HEK293 (cell line): ENCODE measurements at regions not wholly inside any gene's neighbourhood (a gene's known extent, or its start where the extent isn't known, plus 50 kb on each side); places are given as distances from the start of the nearest gene placed in this dataset.

Source experiments
- CTCF ChIA-PET: fragments of 350-600 bp; formaldehyde crosslinking; extraction: SDS; loops from one replicate; lab custom pipeline; 2021; ENCODE audit warnings: antibody characterized with exemption; lab: Yijun Ruan, JAX
- POLR2A ChIA-PET: fragments of 300-600 bp; formaldehyde crosslinking; extraction: SDS; loops from one replicate; lab custom pipeline; 2020; ENCODE audit warnings: antibody characterized with exemption, inconsistent platforms; lab: Yijun Ruan, JAX
- H3K27ac ChIP-seq: fragments of 200-500 bp; sonication (Bioruptor generic); 2 replicates; pipeline ENCODE4 v1.5.1; 2014; ENCODE audit warnings: low read depth, low read length, control low read depth, inconsistent platforms; ENCODE audit errors: extremely low read depth
- H3K36me3 ChIP-seq, 2 experiments: fragments of 200-500 bp in 1 of 2; sonication (Bioruptor generic) in 1 of 2; 1 replicate in 1 of 2; 2 replicates in 1 of 2; pipeline ENCODE4 v1.5.1; 2014 to 2017; ENCODE audit warnings: inconsistent platforms in 2 of 2, low read length in 2 of 2; ENCODE audit not compliant: control insufficient read depth in 2 of 2, insufficient read depth in 1 of 2
- H3K4me1 ChIP-seq: fragments of 200-500 bp; sonication (Bioruptor generic); 2 replicates; pipeline ENCODE4 v1.5.1; 2014; ENCODE audit warnings: mild to moderate bottlenecking, low read length, inconsistent platforms; ENCODE audit not compliant: control insufficient read depth, insufficient read depth
- H3K4me3 ChIP-seq: 2 replicates; pipeline ENCODE4 v1.5.1; 2011; ENCODE audit warnings: low read depth, mild to moderate bottlenecking, control low read depth, low read length, moderate library complexity
- H3K9me3 ChIP-seq: fragments of 200-500 bp; sonication (Bioruptor generic); 2 replicates; pipeline ENCODE4 v1.5.1; 2014; ENCODE audit warnings: low read depth, low read length, inconsistent platforms; ENCODE audit not compliant: control insufficient read depth, insufficient read depth
- ELK4 ChIP-seq: IDR thresholded peaks from 2 replicates; pipeline ENCODE4 v1.6.1; 2011; ENCODE audit warnings: mild to moderate bottlenecking, low read depth, low read length, borderline replicate concordance
- GLI4 ChIP-seq: fragments of 450-650 bp; formaldehyde crosslinking; IDR thresholded peaks from 2 replicates; pipeline ENCODE4 v1.5.1; 2016; ENCODE audit warnings: missing biosample characterization, missing genetic modification characterization
- GLIS1 ChIP-seq: fragments of 450-650 bp; formaldehyde crosslinking; IDR thresholded peaks from 2 replicates; pipeline ENCODE4 v1.5.1; 2016; ENCODE audit warnings: missing biosample characterization, missing genetic modification characterization
- KLF10 ChIP-seq: fragments of 450-650 bp; IDR thresholded peaks from 2 replicates; pipeline ENCODE4 v1.5.1; 2018; ENCODE audit warnings: missing biosample characterization, mild to moderate bottlenecking, missing genetic modification characterization
- MZF1 ChIP-seq: fragments of 450-650 bp; formaldehyde crosslinking; IDR thresholded peaks from 2 replicates; pipeline ENCODE4 v1.5.1; 2017; ENCODE audit warnings: missing biosample characterization, missing genetic modification characterization, borderline replicate concordance
- SETDB1 ChIP-seq: IDR thresholded peaks from one replicate; pipeline ENCODE4 v1.6.1; 2017; ENCODE audit warnings: mild to moderate bottlenecking, low read length, moderate library complexity, mixed read lengths; ENCODE audit not compliant: insufficient read length
- WT1 ChIP-seq: fragments of 450-650 bp; formaldehyde crosslinking; IDR thresholded peaks from 2 replicates; pipeline ENCODE4 v1.5.1; 2016; ENCODE audit warnings: missing biosample characterization, missing genetic modification characterization
- ZBTB17 ChIP-seq: fragments of 450-650 bp; formaldehyde crosslinking; IDR thresholded peaks from 2 replicates; pipeline ENCODE4 v1.5.1; 2016; ENCODE audit warnings: missing biosample characterization, missing genetic modification characterization
- ZBTB21 ChIP-seq: fragments of 450-650 bp; formaldehyde crosslinking; IDR thresholded peaks from 2 replicates; pipeline ENCODE4 v1.5.1; 2017; ENCODE audit warnings: missing biosample characterization, missing genetic modification characterization
- ZIC2 ChIP-seq: fragments of 450-650 bp; formaldehyde crosslinking; IDR thresholded peaks from 2 replicates; pipeline ENCODE4 v1.5.1; 2016; ENCODE audit warnings: missing biosample characterization, missing genetic modification characterization
- ZNF114 ChIP-seq: fragments of 450-650 bp; formaldehyde crosslinking; IDR thresholded peaks from 2 replicates; pipeline ENCODE4 v1.5.0; 2017; ENCODE audit warnings: missing biosample characterization, missing genetic modification characterization
- ZNF146 ChIP-seq: fragments of 450-650 bp; formaldehyde crosslinking; IDR thresholded peaks from 2 replicates; pipeline ENCODE4 v1.5.1; 2016; ENCODE audit warnings: missing biosample characterization, missing genetic modification characterization
- ZNF175 ChIP-seq: fragments of 450-650 bp; formaldehyde crosslinking; IDR thresholded peaks from 2 replicates; pipeline ENCODE4 v1.5.1; 2016; ENCODE audit warnings: missing biosample characterization, missing genetic modification characterization
- ZNF202 ChIP-seq: fragments of 450-650 bp; formaldehyde crosslinking; IDR thresholded peaks from 2 replicates; pipeline ENCODE4 v1.5.1; 2016; ENCODE audit warnings: missing biosample characterization, missing genetic modification characterization, borderline replicate concordance
- ZNF24 ChIP-seq: fragments of 450-650 bp; formaldehyde crosslinking; IDR thresholded peaks from 2 replicates; pipeline ENCODE4 v1.5.1; 2016; ENCODE audit warnings: missing biosample characterization, missing genetic modification characterization
- ZNF350 ChIP-seq: fragments of 450-650 bp; formaldehyde crosslinking; IDR thresholded peaks from 2 replicates; pipeline ENCODE4 v1.5.0; 2017; ENCODE audit warnings: missing biosample characterization, mild to moderate bottlenecking, missing genetic modification characterization
- ZNF449 ChIP-seq: fragments of 450-650 bp; formaldehyde crosslinking; IDR thresholded peaks from 2 replicates; pipeline ENCODE4 v1.5.1; 2017; ENCODE audit warnings: missing biosample characterization, mild to moderate bottlenecking, missing genetic modification characterization, moderate library complexity
- ZNF473 ChIP-seq: fragments of 450-650 bp; formaldehyde crosslinking; IDR thresholded peaks from 2 replicates; pipeline ENCODE4 v1.5.1; 2017; ENCODE audit warnings: missing biosample characterization, missing genetic modification characterization
- ZNF544 ChIP-seq: fragments of 450-650 bp; formaldehyde crosslinking; IDR thresholded peaks from 2 replicates; pipeline ENCODE4 v1.5.0; 2017; ENCODE audit warnings: missing biosample characterization, missing genetic modification characterization
- ZNF629 ChIP-seq: fragments of 450-650 bp; formaldehyde crosslinking; IDR thresholded peaks from 2 replicates; pipeline ENCODE4 v1.5.1; 2017; ENCODE audit warnings: missing biosample characterization, missing genetic modification characterization
- ZNF658 ChIP-seq: fragments of 450-650 bp; formaldehyde crosslinking; IDR thresholded peaks from 2 replicates; pipeline ENCODE4; 2016; ENCODE audit warnings: missing biosample characterization, missing genetic modification characterization
- ZNF677 ChIP-seq: fragments of 450-650 bp; IDR thresholded peaks from 2 replicates; pipeline ENCODE4 v1.5.0; 2018; ENCODE audit warnings: missing biosample characterization, mild to moderate bottlenecking, missing genetic modification characterization, moderate library complexity
- ZNF785 ChIP-seq: fragments of 450-650 bp; formaldehyde crosslinking; IDR thresholded peaks from 2 replicates; pipeline ENCODE4 v1.5.1; 2016; ENCODE audit warnings: missing biosample characterization, missing genetic modification characterization
- ZXDB ChIP-seq: fragments of 450-650 bp; formaldehyde crosslinking; IDR thresholded peaks from 2 replicates; pipeline ENCODE4 v1.5.1; 2016; ENCODE audit warnings: missing biosample characterization, missing genetic modification characterization
- TF ChIP-seq, protein P1 (sequence below): sonication (generic); formaldehyde crosslinking; IDR thresholded peaks from 2 replicates; pipeline ENCODE4 v1.8.1; 2022; ENCODE audit warnings: mild to moderate bottlenecking, moderate library complexity, missing genetic modification reagents
- TF ChIP-seq, protein P2 (sequence below): fragments of 450-650 bp; formaldehyde crosslinking; IDR thresholded peaks from 2 replicates; pipeline ENCODE4 v1.5.1; 2016; ENCODE audit warnings: missing biosample characterization, missing genetic modification characterization
- TF ChIP-seq, protein P3 (sequence below): fragments of 450-650 bp; formaldehyde crosslinking; IDR thresholded peaks from 2 replicates; pipeline ENCODE4 v1.5.1; 2016; ENCODE audit warnings: missing biosample characterization, missing genetic modification characterization
- TF ChIP-seq, protein P4 (sequence below): fragments of 450-650 bp; formaldehyde crosslinking; conservative IDR thresholded peaks from 2 replicates; pipeline ENCODE4 v1.5.1; 2016; ENCODE audit warnings: low read depth, missing biosample characterization, missing genetic modification characterization

- Histone ChIP-seq H3K4me1 (no peaks in the 10 kb centered on the region), H3K9me3 (no peaks in the 10 kb centered on the region), H3K27ac (no peak overlapping the region), H3K36me3 (no peaks in the 10 kb centered on the region), H3K4me3 (no peak overlapping the region)
- TF ChIP-seq ZNF175: no peak
- TF ChIP-seq WT1: no peak
- no peak for TF ChIP-seq ZNF629
- TF ChIP-seq ZIC2 (tag by site-specific recombination): no peak
- no peak for TF ChIP-seq ZNF785
- no peak for TF ChIP-seq GLIS1 (tag by site-specific recombination)
- no peak for TF ChIP-seq ZNF202 (tag by site-specific recombination)
- TF ChIP-seq ZBTB17: no peak
- no peak for TF ChIP-seq MZF1 (tag by site-specific recombination)
- no peak for TF ChIP-seq ZXDB (tag by site-specific recombination)
- TF ChIP-seq ZNF544 (tag by site-specific recombination): no peak
- no peak for TF ChIP-seq ZNF146 (tag by site-specific recombination)
- TF ChIP-seq, protein P1, sequence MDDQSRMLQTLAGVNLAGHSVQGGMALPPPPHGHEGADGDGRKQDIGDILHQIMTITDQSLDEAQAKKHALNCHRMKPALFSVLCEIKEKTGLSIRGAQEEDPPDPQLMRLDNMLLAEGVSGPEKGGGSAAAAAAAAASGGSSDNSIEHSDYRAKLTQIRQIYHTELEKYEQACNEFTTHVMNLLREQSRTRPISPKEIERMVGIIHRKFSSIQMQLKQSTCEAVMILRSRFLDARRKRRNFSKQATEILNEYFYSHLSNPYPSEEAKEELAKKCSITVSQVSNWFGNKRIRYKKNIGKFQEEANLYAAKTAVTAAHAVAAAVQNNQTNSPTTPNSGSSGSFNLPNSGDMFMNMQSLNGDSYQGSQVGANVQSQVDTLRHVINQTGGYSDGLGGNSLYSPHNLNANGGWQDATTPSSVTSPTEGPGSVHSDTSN: no peak
- TF ChIP-seq ZNF677: no peak
- TF ChIP-seq ZNF114: no peak
- TF ChIP-seq, protein P2, sequence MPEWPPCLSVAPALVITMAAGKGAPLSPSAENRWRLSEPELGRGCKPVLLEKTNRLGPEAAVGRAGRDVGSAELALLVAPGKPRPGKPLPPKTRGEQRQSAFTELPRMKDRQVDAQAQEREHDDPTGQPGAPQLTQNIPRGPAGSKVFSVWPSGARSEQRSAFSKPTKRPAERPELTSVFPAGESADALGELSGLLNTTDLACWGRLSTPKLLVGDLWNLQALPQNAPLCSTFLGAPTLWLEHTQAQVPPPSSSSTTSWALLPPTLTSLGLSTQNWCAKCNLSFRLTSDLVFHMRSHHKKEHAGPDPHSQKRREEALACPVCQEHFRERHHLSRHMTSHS: no peak
- no peak for TF ChIP-seq GLI4 (tag by site-specific recombination)
- POLR2A ChIA-PET: no interaction called here
- CTCF ChIA-PET: interaction anchor here (0.5 to 0.8 kb wide), 4 partner anchors 36 to 487 kb away, joined by 3 to 7 read pairs (median 3); no protein-coding TSS in a partner anchor
Measured at GRCh38 chr4:111475666-111476065, 669.6 kb upstream of the FAM241A start.

GRCh38 chr4:111480510-111480909, 664.7 kb upstream of the FAM241A start:
- H3K27ac ChIP-seq: no peak overlapping the region
- H3K9me3 ChIP-seq: no peaks in the 10 kb centered on the region
- H3K4me1 ChIP-seq: no peaks in the 10 kb centered on the region
- H3K4me3 ChIP-seq: no peak overlapping the region
- ChIA-PET CTCF (no interaction called here), POLR2A (no interaction called here)
- no peaks in the 10 kb centered on the region for H3K36me3 ChIP-seq
- TF ChIP-seq, protein P3, sequence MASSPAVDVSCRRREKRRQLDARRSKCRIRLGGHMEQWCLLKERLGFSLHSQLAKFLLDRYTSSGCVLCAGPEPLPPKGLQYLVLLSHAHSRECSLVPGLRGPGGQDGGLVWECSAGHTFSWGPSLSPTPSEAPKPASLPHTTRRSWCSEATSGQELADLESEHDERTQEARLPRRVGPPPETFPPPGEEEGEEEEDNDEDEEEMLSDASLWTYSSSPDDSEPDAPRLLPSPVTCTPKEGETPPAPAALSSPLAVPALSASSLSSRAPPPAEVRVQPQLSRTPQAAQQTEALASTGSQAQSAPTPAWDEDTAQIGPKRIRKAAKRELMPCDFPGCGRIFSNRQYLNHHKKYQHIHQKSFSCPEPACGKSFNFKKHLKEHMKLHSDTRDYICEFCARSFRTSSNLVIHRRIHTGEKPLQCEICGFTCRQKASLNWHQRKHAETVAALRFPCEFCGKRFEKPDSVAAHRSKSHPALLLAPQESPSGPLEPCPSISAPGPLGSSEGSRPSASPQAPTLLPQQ (tag by site-specific recombination): no peak
- TF ChIP-seq ZNF473 (tag by site-specific recombination) (no peak), ZNF350 (tag by site-specific recombination) (no peak), ZNF202 (tag by site-specific recombination) (no peak), ZNF24 (no peak), ZBTB21 (tag by site-specific recombination) (no peak), KLF10 (tag by site-specific recombination) (no peak), GLI4 (tag by site-specific recombination) (no peak), ZNF658 (tag by site-specific recombination) (no peak), ZNF449 (tag by site-specific recombination) (no peak), SETDB1 (no peak), ELK4 (no peak)
- TF ChIP-seq, protein P4, sequence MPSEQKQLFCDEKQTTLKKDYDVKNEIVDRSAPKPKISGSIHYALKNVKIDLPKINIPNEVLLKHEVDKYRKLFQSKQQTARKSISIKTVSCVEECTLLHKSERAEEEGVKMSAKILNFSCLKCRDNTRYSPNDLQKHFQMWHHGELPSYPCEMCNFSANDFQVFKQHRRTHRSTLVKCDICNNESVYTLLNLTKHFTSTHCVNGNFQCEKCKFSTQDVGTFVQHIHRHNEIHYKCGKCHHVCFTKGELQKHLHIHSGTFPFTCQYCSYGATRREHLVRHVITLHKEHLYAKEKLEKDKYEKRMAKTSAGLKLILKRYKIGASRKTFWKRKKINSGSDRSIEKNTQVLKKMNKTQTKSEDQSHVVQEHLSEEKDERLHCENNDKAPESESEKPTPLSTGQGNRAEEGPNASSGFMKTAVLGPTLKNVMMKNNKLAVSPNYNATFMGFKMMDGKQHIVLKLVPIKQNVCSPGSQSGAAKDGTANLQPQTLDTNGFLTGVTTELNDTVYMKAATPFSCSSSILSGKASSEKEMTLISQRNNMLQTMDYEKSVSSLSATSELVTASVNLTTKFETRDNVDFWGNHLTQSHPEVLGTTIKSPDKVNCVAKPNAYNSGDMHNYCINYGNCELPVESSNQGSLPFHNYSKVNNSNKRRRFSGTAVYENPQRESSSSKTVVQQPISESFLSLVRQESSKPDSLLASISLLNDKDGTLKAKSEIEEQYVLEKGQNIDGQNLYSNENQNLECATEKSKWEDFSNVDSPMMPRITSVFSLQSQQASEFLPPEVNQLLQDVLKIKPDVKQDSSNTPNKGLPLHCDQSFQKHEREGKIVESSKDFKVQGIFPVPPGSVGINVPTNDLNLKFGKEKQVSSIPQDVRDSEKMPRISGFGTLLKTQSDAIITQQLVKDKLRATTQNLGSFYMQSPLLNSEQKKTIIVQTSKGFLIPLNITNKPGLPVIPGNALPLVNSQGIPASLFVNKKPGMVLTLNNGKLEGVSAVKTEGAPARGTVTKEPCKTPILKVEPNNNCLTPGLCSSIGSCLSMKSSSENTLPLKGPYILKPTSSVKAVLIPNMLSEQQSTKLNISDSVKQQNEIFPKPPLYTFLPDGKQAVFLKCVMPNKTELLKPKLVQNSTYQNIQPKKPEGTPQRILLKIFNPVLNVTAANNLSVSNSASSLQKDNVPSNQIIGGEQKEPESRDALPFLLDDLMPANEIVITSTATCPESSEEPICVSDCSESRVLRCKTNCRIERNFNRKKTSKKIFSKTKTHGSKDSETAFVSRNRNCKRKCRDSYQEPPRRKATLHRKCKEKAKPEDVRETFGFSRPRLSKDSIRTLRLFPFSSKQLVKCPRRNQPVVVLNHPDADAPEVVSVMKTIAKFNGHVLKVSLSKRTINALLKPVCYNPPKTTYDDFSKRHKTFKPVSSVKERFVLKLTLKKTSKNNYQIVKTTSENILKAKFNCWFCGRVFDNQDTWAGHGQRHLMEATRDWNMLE: no peak
